ENCODE measurements at regions not wholly inside any gene's neighbourhood (a gene's known extent, or its start where the extent isn't known, plus 50 kb on each side); places are given as distances from the start of the nearest gene placed in this dataset.

DNA sequence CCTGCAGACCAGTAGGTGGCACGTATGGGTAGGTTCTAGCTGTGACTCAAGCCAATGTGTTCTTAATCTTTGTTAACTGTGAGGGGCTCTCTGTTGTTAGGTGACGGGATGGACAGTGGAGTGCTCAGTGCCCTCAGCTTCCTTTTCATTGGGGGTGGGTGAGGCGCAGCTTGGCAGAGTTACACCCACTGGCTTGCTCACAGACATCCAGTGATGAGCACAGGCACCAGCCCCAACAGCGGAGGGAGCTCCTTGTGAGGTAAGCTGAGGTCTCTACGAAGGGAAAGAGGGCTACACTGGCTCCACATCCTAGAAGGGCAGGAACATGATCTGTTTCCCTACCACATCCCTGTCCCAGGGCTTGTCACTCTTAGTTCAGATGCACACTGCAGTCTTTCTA is 871.3 kb downstream of the LRRIQ3 start:
- TF ChIP-seq EZH2 (IDR thresholded peaks at IDR 0.05; ENCODE audit: borderline replicate concordance, control insufficient read depth, low read depth, low read length): no peak
- no peak for TF ChIP-seq ZNF24 (IDR thresholded peaks at IDR 0.05)
- TF ChIP-seq POLR2A (IDR thresholded peaks at IDR 0.05; ENCODE audit: low read depth, low read length): no peak
- no peak for TF ChIP-seq CTCF (IDR thresholded peaks at IDR 0.05 in 2 of 3, conservative IDR thresholded peaks at IDR 0.05 in 1 of 3; ENCODE audit: control insufficient read depth in 2 of 3, extremely low read depth in 1 of 3, insufficient read depth in 1 of 3, low read depth in 3 of 3, low read length in 3 of 3)
- no peak for TF ChIP-seq SREBF1 (IDR thresholded peaks at IDR 0.05; ENCODE audit: low read length)
- no peak for TF ChIP-seq CBFB (IDR thresholded peaks at IDR 0.05; ENCODE audit: low read depth)
- no peak for TF ChIP-seq DPF2 (IDR thresholded peaks at IDR 0.05)
- no peak for TF ChIP-seq POLR2AphosphoS5 (IDR thresholded peaks at IDR 0.05; ENCODE audit: low read length)
